ENCODE measurements at regions not wholly inside any gene's neighbourhood (a gene's known extent, or its start where the extent isn't known, plus 50 kb on each side); places are given as distances from the start of the nearest gene placed in this dataset.

- no peak for DNase-seq (ENCODE audit: low read depth)
These were observed 483.6 kb downstream of the SH2D1A start for GRCh38 chrX:124829930-124830329.

- no peak for DNase-seq (ENCODE audit: low read depth)
These were observed 482.9 kb upstream of the TEX13C start for GRCh38 chrX:124836786-124837185.

- no peak for DNase-seq (ENCODE audit: low read depth)
These were observed 477.5 kb upstream of the TEX13C start for GRCh38 chrX:124842205-124842604.

GRCh38 chrX:124860736-124861135 is 458.9 kb upstream of the TEX13C start:
- DNase-seq (ENCODE audit: low read depth), result no peak

- DNase-seq (ENCODE audit: low read depth), result no peak
These were observed 457.4 kb upstream of the TEX13C start for GRCh38 chrX:124862301-124862700.

- no peak for DNase-seq (ENCODE audit: low read depth)
These were observed 456.4 kb upstream of the TEX13C start for GRCh38 chrX:124863303-124863702.

- DNase-seq (ENCODE audit: low read depth), result no peak
These were observed 432.1 kb upstream of the TEX13C start for GRCh38 chrX:124887572-124887971.

GRCh38 chrX:124895947-124896346 is 423.7 kb upstream of the TEX13C start:
- no peak for DNase-seq (ENCODE audit: low read depth)

GRCh38 chrX:124902953-124903352 is 416.7 kb upstream of the TEX13C start:
- no peak for DNase-seq (ENCODE audit: low read depth)

- DNase-seq (ENCODE audit: low read depth), result no peak
These were observed 409.1 kb upstream of the TEX13C start for GRCh38 chrX:124910611-124911010.

- no peak for DNase-seq (ENCODE audit: low read depth)
These were observed 402.7 kb upstream of the TEX13C start for GRCh38 chrX:124917011-124917410.

- DNase-seq (ENCODE audit: low read depth), result no peak
These were observed 394.0 kb upstream of the TEX13C start for GRCh38 chrX:124925681-124926080.

- DNase-seq (ENCODE audit: low read depth), result no peak
These were observed 388.4 kb upstream of the TEX13C start for GRCh38 chrX:124931241-124931640.

GRCh38 chrX:124931958-124932357 is 387.7 kb upstream of the TEX13C start:
- no peak for DNase-seq (ENCODE audit: low read depth)

GRCh38 chrX:124938715-124939114 is 381.0 kb upstream of the TEX13C start:
- DNase-seq (ENCODE audit: low read depth), result no peak

- no peak for DNase-seq (ENCODE audit: low read depth)
These were observed 379.1 kb upstream of the TEX13C start for GRCh38 chrX:124940531-124940930.

GRCh38 chrX:124954402-124954801 is 365.3 kb upstream of the TEX13C start:
- DNase-seq (ENCODE audit: low read depth), result no peak

GRCh38 chrX:124960454-124960853 is 359.2 kb upstream of the TEX13C start:
- no peak for DNase-seq (ENCODE audit: low read depth)

GRCh38 chrX:124963717-124964116 is 356.0 kb upstream of the TEX13C start, which contains the start of gene TENM1:
Gene TENM1, minus strand, starts transcription at chrX:124963817.
- DNase-seq (ENCODE audit: low read depth), result no peak

- no peak for DNase-seq (ENCODE audit: low read depth)
These were observed 344.2 kb upstream of the TEX13C start for GRCh38 chrX:124975456-124975855.

GRCh38 chrX:124981420-124981819 is 338.3 kb upstream of the TEX13C start:
- DNase-seq (ENCODE audit: low read depth), result no peak

GRCh38 chrX:124984140-124984813 is 335.4 kb upstream of the TEX13C start:
- no peak for DNase-seq (ENCODE audit: low read depth)

- DNase-seq (ENCODE audit: low read depth), result no peak
These were observed 333.4 kb upstream of the TEX13C start for GRCh38 chrX:124986284-124986683.

- no peak for DNase-seq (ENCODE audit: low read depth)
These were observed 325.9 kb upstream of the TEX13C start for GRCh38 chrX:124993735-124994134.

Data from fibroblast of the conjunctiva (primary cell).